AG04449 (cell line): ENCODE measurements at regions not wholly inside any gene's neighbourhood (a gene's known extent, or its start where the extent isn't known, plus 50 kb on each side); places are given as distances from the start of the nearest gene placed in this dataset.

Source experiments
- CTCF ChIA-PET: fragments of 350-600 bp; formaldehyde crosslinking; extraction: SDS; loops from one replicate; lab custom pipeline; 2021; ENCODE audit warnings: antibody characterized with exemption; lab: Yijun Ruan, JAX
- POLR2A ChIA-PET: fragments of 400-600, 350-600 bp; formaldehyde crosslinking; extraction: SDS; loops from one replicate; lab custom pipeline; 2020; ENCODE audit warnings: antibody characterized with exemption, inconsistent platforms; lab: Yijun Ruan, JAX
- DNase-seq: peaks from one replicate; pipeline ENCODE4 v3.0.0-alpha.2; 2010; ENCODE audit warnings: low read depth, low spot score
- H3K4me3 ChIP-seq: 2 replicates; pipeline ENCODE4 v1.5.1; 2011; ENCODE audit warnings: low read depth, mild to moderate bottlenecking, control low read depth, low read length
- CTCF ChIP-seq: IDR thresholded peaks from one replicate; pipeline ENCODE4 v1.5.1; 2011; ENCODE audit warnings: mild to moderate bottlenecking, moderate library complexity, low read length, control low read depth, inconsistent platforms; ENCODE audit not compliant: insufficient read depth; ENCODE audit errors: missing control alignments

DNA sequence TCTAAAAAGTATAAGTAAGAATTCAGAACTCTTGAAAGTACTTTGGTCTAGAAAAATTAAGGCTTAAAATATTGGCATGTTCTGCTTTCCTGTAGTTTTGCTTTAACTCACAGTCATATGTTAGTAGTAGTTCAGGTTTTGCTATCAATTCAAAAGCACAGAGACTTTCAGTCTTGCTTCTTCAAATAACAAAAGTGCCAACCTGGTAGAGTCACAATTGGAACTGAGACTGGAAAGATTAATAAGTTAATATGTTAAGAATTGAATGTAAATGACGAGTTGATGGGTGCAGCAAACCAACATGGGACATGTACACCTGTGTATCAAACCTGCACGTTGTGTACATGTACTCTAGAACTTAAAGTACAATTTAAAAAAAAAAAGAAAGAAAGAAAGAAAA is 822.3 kb downstream of the MTRR start:
- CTCF ChIA-PET = no interaction called here
- TF ChIP-seq CTCF = no peak
- no peak for DNase-seq
- POLR2A ChIA-PET = no interaction called here
- H3K4me3 ChIP-seq = no peak overlapping the region

DNA sequence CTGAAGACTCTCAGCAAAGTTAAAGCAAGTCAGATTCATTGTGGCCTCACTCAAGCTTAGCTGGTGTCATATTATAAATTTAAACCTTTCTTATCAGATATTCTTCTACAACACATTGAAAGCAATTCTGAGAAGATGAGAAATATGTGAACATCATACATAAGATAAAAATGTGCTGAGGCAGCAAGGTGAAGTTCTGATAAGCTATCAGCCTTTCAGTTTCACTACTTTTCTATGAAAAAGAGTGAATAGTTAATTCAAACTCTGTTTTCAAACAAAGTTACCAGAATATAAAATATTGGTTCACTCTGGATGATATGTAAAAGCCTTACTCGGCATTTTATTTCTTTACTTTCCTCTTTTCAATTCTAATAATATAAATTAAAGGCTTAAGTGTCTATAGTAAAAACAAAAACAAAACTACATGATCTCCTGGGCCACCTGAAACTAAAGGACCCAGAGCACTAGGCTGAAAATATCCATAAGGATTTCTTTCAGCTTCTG is 824.4 kb downstream of the MTRR start:
- ChIA-PET POLR2A (no interaction called here), CTCF (no interaction called here)
- no peak overlapping the region for H3K4me3 ChIP-seq
- DNase-seq = no peak
- TF ChIP-seq CTCF = no peak

- TF ChIP-seq CTCF = no peak
- ChIA-PET CTCF (no interaction called here), POLR2A (no interaction called here)
- H3K4me3 ChIP-seq = no peak overlapping the region
- no peak for DNase-seq
These were observed 825.6 kb downstream of the MTRR start for GRCh38 chr5:8694545-8694944.

- ChIA-PET POLR2A (no interaction called here), CTCF (no interaction called here)
- no peak for DNase-seq
- H3K4me3 ChIP-seq = no peak overlapping the region
- no peak for TF ChIP-seq CTCF
These were observed 827.2 kb downstream of the MTRR start for GRCh38 chr5:8695902-8696845.

DNA sequence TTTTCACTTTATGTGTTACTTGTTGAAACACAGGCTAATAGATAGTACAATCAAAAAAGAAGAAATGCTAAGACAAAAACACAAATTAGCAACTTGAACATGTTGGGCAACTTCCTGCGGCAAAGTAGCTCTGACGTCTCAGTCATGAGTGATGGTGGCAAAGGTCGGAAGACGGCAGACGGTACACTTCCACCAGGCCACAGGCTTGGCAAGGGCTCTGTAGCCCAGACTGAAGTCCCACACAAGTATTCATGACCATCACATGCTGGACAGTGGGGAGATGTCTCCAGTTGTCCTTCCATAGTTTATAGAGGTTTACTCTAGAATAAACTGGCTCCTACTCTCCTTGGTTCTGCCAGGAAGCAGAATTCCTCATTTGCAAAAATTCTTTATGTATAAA is 831.3 kb downstream of the MTRR start:
- H3K4me3 ChIP-seq = no peak overlapping the region
- no peak for DNase-seq
- no peak for TF ChIP-seq CTCF
- POLR2A ChIA-PET = no interaction called here
- CTCF ChIA-PET = no interaction called here

- CTCF ChIA-PET = no interaction called here
- TF ChIP-seq CTCF = no peak
- H3K4me3 ChIP-seq = no peak overlapping the region
- POLR2A ChIA-PET = no interaction called here
- no peak for DNase-seq
These were observed 831.7 kb downstream of the MTRR start for GRCh38 chr5:8700671-8701070.
